ENCODE measurements at regions not wholly inside any gene's neighbourhood (a gene's known extent, or its start where the extent isn't known, plus 50 kb on each side); places are given as distances from the start of the nearest gene placed in this dataset.
"Not testable (repeated sequence)": the region's sequence is repeated elsewhere in the genome, so short reads cannot be mapped to it uniquely, and the experiment has no call there.

DNA sequence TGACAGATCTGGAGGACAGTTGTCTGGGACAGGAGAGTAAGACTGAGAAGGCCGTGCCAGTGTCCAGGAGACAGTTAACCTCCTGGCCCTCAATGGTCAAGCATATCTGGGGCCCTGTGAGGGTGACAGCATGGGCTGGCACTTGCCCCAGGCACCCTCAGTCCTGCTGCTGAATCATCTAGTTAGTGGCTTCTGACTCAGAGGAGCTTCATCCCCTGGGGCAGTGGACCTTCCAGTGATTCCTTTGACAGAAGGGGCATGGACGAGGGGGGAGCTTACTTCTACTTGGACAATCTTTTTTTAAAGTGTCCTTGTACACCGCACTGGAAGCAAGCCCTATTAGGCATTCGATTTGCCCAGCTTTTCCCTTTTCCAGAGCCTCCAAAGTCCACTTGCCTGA, 352.7 kb upstream of the TMPRSS15 start:
- TF ChIP-seq, protein P1, sequence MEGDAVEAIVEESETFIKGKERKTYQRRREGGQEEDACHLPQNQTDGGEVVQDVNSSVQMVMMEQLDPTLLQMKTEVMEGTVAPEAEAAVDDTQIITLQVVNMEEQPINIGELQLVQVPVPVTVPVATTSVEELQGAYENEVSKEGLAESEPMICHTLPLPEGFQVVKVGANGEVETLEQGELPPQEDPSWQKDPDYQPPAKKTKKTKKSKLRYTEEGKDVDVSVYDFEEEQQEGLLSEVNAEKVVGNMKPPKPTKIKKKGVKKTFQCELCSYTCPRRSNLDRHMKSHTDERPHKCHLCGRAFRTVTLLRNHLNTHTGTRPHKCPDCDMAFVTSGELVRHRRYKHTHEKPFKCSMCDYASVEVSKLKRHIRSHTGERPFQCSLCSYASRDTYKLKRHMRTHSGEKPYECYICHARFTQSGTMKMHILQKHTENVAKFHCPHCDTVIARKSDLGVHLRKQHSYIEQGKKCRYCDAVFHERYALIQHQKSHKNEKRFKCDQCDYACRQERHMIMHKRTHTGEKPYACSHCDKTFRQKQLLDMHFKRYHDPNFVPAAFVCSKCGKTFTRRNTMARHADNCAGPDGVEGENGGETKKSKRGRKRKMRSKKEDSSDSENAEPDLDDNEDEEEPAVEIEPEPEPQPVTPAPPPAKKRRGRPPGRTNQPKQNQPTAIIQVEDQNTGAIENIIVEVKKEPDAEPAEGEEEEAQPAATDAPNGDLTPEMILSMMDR (conservative IDR thresholded peaks at IDR 0.05): not testable (repeated sequence)
- TF ChIP-seq ZFX (IDR thresholded peaks at IDR 0.05): not testable (repeated sequence)
